Loucy (cell line): ENCODE measurements at regions not wholly inside any gene's neighbourhood (a gene's known extent, or its start where the extent isn't known, plus 50 kb on each side); places are given as distances from the start of the nearest gene placed in this dataset.
"Not testable (repeated sequence)": the region's sequence is repeated elsewhere in the genome, so short reads cannot be mapped to it uniquely, and the experiment has no call there.

Source experiments
- H2AFZ ChIP-seq: fragments of 200-600 bp; sonication (generic); 2 replicates; pipeline ENCODE4 v1.6.0; 2016; ENCODE audit warnings: antibody characterized with exemption, mild to moderate bottlenecking, low read length, moderate library complexity
- H3F3A ChIP-seq: fragments of 200-600 bp; 2 replicates; pipeline ENCODE4 v1.6.0; 2016; ENCODE audit warnings: antibody characterized with exemption, low read depth, mild to moderate bottlenecking
- H3K27me3 ChIP-seq: fragments of 200-600 bp; sonication (generic); 2 replicates; pipeline ENCODE4 v1.6.1; 2014; ENCODE audit warnings: low read length, mild to moderate bottlenecking; ENCODE audit not compliant: insufficient read depth, poor library complexity, severe bottlenecking
- H3K36me3 ChIP-seq: fragments of 200-600 bp; sonication (generic); 2 replicates; pipeline ENCODE4 v1.6.1; 2016; ENCODE audit warnings: low read length; ENCODE audit not compliant: insufficient read depth
- H3K4me1 ChIP-seq: fragments of 200-600 bp; sonication (generic); 2 replicates; pipeline ENCODE4 v1.5.1; 2014; ENCODE audit warnings: low read length, mild to moderate bottlenecking; ENCODE audit not compliant: insufficient read depth, poor library complexity, severe bottlenecking
- H3K4me2 ChIP-seq: fragments of 200-600 bp; sonication (generic); 2 replicates; pipeline ENCODE4 v1.6.0; 2014; ENCODE audit warnings: antibody characterized with exemption, low read length, low read depth, mild to moderate bottlenecking; ENCODE audit not compliant: poor library complexity, severe bottlenecking
- H3K4me3 ChIP-seq: fragments of 200-600 bp; sonication (generic); 2 replicates; pipeline ENCODE4 v1.5.1; 2014; ENCODE audit warnings: low read length, mild to moderate bottlenecking, mixed read lengths; ENCODE audit not compliant: poor library complexity, severe bottlenecking
- H3K79me2 ChIP-seq: fragments of 200-600 bp; sonication (generic); 2 replicates; pipeline ENCODE4 v1.6.1; 2014; ENCODE audit warnings: low read length; ENCODE audit not compliant: insufficient read depth
- H3K9ac ChIP-seq: fragments of 200-600 bp; sonication (generic); 2 replicates; pipeline ENCODE4 v1.6.0; 2014; ENCODE audit warnings: mild to moderate bottlenecking, low read depth, low read length, moderate library complexity; ENCODE audit not compliant: poor library complexity, severe bottlenecking
- H3K9me2 ChIP-seq: fragments of 200-600 bp; sonication (generic); replicated peaks from 2 replicates; pipeline ENCODE4 v1.6.1; 2016; ENCODE audit warnings: low read depth, low read length, mixed read lengths
- H3K9me3 ChIP-seq: fragments of 200-600 bp; sonication (generic); 2 replicates; pipeline ENCODE4 v1.6.1; 2014; ENCODE audit warnings: mild to moderate bottlenecking, antibody characterized with exemption, low read length, low read depth; ENCODE audit not compliant: insufficient read depth
- H4K20me1 ChIP-seq: fragments of 200-600 bp; sonication (generic); 2 replicates; pipeline ENCODE4 v1.6.0; 2014; ENCODE audit warnings: antibody characterized with exemption, low read length, mild to moderate bottlenecking; ENCODE audit not compliant: insufficient read depth, poor library complexity, severe bottlenecking

- H4K20me1 ChIP-seq, H3F3A ChIP-seq, H3K27me3 ChIP-seq, H3K9me2 ChIP-seq, H3K9me3 ChIP-seq, H3K4me1 ChIP-seq, H3K36me3 ChIP-seq, H3K79me2 ChIP-seq, H3K9ac ChIP-seq, H3K4me2 ChIP-seq, H3K4me3 ChIP-seq, H2AFZ ChIP-seq: not testable (repeated sequence)
Measured at GRCh38 chr2:87634106-87634505, 113.8 kb upstream of the PLGLB2 start.

DNA sequence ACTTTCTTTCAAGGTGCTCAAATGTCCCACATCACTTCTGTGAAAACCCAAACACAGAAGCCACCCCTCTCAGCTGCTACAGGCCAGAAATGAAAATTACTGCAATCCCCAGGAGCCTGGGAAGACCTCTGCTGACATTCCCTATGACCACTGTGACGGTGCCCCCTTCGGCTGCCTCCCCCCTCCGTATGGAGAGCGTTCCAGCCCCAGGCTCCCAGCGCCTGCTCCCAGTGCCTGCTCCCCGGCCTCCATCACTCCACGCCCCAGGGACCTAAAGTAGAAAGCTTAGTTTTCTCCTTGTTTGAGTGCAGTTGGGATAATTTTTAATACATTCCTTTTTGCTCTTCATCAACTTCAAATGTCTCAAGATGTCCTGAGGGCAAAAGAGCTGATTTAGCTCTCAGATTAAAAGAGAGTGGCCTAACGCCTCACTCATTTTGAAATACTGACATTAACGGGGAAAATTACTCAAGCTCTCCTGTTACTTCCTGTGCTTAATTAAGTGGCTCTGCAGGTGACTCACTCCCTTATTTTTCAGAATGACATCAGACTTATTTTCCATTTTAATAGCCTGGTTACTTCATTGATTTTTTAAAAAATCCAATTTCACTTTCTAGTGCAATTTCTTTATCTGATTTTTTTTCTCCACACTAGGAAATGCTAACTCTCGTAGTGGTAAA, 112.8 kb upstream of the PLGLB2 start:
- not testable (repeated sequence) for H3K9ac ChIP-seq, H3K4me2 ChIP-seq, H3K4me3 ChIP-seq, H2AFZ ChIP-seq, H3K79me2 ChIP-seq, H3K9me2 ChIP-seq, H3F3A ChIP-seq, H4K20me1 ChIP-seq, H3K36me3 ChIP-seq, H3K4me1 ChIP-seq, H3K9me3 ChIP-seq, H3K27me3 ChIP-seq

DNA sequence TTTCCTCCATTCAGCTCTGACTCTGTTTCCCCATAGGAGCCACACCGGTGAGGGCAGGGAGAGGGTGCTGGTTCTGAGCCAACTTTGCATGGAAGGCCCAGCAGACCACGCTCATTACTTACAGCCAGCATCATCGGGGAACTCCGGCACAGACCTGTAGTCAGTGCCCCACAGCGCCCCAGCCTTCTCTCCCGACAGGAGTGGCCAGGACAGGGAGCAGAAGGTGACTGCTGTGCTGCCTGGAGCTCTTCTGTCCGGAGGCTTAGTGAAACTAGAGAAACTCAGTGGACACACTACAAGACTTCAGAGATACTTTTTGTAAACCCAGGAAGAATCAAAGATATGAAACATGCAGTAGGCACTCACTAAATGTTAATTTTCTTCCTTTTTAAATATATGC, 111.6 kb upstream of the PLGLB2 start:
- not testable (repeated sequence) for H3K9me3 ChIP-seq, H3K4me2 ChIP-seq, H3K27me3 ChIP-seq, H2AFZ ChIP-seq, H3K4me1 ChIP-seq, H3K79me2 ChIP-seq, H3K4me3 ChIP-seq, H3K9me2 ChIP-seq, H4K20me1 ChIP-seq, H3K9ac ChIP-seq, H3F3A ChIP-seq, H3K36me3 ChIP-seq

GRCh38 chr2:87636735-87637134, 111.2 kb upstream of the PLGLB2 start:
- H4K20me1 ChIP-seq, H3K4me2 ChIP-seq, H3K36me3 ChIP-seq, H3K79me2 ChIP-seq, H3K4me3 ChIP-seq, H2AFZ ChIP-seq, H3F3A ChIP-seq, H3K9me3 ChIP-seq, H3K9me2 ChIP-seq, H3K27me3 ChIP-seq, H3K4me1 ChIP-seq, H3K9ac ChIP-seq: not testable (repeated sequence)

DNA sequence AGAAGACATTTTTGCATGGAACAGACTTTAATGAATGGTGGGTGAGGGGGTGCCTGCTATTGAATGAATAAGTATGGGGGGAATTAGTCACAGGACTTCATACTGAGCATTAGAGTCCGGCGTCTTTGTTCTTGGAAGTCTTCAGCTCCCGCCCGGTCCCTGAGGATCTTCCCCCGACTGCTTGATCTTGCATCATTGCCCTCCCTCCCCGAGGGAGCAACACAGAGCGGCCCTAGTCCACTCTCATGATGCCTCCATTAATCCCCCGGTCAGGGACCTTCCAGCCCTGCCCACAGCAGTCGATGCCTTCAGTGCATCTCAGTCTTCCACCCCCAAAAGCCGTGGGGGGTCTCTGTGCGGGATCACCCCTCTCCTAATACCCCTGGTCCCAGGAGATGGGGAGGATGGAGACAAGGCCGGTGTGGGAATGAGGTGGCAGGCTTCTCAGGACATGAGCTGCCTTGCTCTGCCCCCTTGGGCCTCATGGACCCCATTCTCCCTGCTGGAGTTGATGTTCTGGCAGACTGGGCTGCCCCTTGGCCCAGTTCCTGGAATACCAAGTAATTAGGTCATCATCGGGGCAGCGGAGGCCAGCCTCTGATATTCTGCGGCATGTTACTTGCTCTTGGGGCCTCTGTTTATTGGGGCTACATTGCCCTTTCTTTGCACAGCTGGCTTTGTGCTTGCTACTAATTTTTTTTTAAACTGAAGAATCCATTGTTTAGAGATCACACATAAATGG, 110.5 kb upstream of the PLGLB2 start:
- not testable (repeated sequence) for H3K27me3 ChIP-seq, H2AFZ ChIP-seq, H3K9me2 ChIP-seq, H4K20me1 ChIP-seq, H3K4me1 ChIP-seq, H3F3A ChIP-seq, H3K9me3 ChIP-seq, H3K4me3 ChIP-seq, H3K9ac ChIP-seq, H3K4me2 ChIP-seq, H3K36me3 ChIP-seq, H3K79me2 ChIP-seq

DNA sequence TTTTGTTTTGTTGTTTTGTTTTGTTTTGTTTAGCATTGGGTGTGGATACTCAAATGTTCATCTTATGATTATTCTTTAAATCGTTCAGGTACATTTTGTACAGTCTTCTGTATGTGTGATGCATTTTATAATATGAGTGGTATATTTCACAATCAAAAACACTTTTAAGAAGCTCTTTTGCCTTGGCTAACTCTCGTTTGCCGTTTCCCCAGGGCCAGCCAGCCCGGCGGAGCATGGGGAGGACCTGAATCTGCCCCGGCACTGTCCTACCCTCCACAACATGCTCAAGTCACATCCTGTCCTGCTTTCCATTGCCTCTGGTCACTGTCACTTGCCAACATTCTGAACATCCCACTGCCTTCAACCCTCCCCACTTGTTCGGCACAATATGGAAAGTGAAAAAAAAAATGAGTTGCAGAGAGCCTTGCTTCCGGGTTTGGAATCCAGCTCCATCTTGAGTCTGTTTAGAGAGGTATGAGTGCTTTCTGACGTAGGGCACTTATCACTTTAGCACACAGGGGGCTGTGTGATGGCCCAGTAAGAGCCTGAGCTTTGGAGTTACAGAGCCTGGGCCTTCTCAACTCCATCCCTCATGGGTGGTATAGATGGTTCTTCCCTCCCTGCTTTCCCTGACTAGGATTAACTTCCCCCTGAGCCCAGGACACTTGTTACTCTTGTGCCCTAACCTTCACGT, 109.6 kb upstream of the PLGLB2 start:
- H3K27me3 ChIP-seq, H4K20me1 ChIP-seq, H3K9me3 ChIP-seq, H3K4me2 ChIP-seq, H3K9me2 ChIP-seq, H3K4me1 ChIP-seq, H3K4me3 ChIP-seq, H3K36me3 ChIP-seq, H3K9ac ChIP-seq, H2AFZ ChIP-seq, H3F3A ChIP-seq, H3K79me2 ChIP-seq: not testable (repeated sequence)

DNA sequence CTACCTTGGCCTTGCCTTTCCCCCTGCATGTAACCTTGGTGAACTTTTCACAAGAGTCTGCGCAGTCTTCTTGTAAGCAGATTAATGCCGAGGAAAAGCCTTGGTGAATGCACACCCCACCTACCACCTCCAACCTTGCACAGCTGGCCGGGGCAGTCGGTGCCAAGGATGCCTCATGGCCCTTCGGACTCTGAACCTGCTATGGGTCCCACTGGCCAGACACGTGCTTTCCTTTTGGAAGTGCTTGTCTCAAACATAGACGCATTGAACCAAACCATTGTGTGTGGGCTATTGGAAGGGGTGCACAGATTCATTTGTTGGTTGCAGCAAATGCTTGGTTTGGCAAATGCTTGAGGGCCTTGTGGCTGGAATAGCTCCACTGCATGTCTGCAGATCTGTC, 109.0 kb upstream of the PLGLB2 start:
- not testable (repeated sequence) for H3K36me3 ChIP-seq, H3F3A ChIP-seq, H3K9ac ChIP-seq, H4K20me1 ChIP-seq, H3K4me2 ChIP-seq, H3K4me1 ChIP-seq, H3K9me3 ChIP-seq, H3K4me3 ChIP-seq, H2AFZ ChIP-seq, H3K27me3 ChIP-seq, H3K79me2 ChIP-seq, H3K9me2 ChIP-seq
